CD4-positive, alpha-beta memory T cell (primary cell): ENCODE measurements at regions not wholly inside any gene's neighbourhood (a gene's known extent, or its start where the extent isn't known, plus 50 kb on each side); places are given as distances from the start of the nearest gene placed in this dataset. TPM values are rescaled to one million over a fixed set of nuclear protein-coding genes. Genes with fewer than 3 reads are reported as not detected.

ENCODE experiments used
- microRNA-seq: library from miRNA; unstranded; fragments of <30 nt; microRNA quantifications from one replicate; pipeline ENCODE4 v1.2.0, GENCODE V29; 2021; ENCODE audit warnings: borderline replicate concordance, borderline number of aligned reads, borderline microRNAs expressed, mixed read lengths

Small RNA genes lying in the stretch of these regions (microRNA-seq; reads per million reads assigned to microRNA genes)
- gene MIR6082, result not detected
